AG10803 (cell line): ENCODE measurements at regions not wholly inside any gene's neighbourhood (a gene's known extent, or its start where the extent isn't known, plus 50 kb on each side); places are given as distances from the start of the nearest gene placed in this dataset.

Source experiments
- DNase-seq: peaks from one replicate; pipeline ENCODE4 v3.0.0; 2010; ENCODE audit warnings: low read depth
- H3K4me3 ChIP-seq: 2 replicates; pipeline ENCODE4 v1.5.1; 2011; ENCODE audit warnings: mild to moderate bottlenecking, low read length, control low read depth
- CTCF ChIP-seq: conservative IDR thresholded peaks from 2 replicates; pipeline ENCODE4 v1.5.1; 2011; ENCODE audit warnings: mild to moderate bottlenecking, low read length, control low read depth, inconsistent platforms

DNA sequence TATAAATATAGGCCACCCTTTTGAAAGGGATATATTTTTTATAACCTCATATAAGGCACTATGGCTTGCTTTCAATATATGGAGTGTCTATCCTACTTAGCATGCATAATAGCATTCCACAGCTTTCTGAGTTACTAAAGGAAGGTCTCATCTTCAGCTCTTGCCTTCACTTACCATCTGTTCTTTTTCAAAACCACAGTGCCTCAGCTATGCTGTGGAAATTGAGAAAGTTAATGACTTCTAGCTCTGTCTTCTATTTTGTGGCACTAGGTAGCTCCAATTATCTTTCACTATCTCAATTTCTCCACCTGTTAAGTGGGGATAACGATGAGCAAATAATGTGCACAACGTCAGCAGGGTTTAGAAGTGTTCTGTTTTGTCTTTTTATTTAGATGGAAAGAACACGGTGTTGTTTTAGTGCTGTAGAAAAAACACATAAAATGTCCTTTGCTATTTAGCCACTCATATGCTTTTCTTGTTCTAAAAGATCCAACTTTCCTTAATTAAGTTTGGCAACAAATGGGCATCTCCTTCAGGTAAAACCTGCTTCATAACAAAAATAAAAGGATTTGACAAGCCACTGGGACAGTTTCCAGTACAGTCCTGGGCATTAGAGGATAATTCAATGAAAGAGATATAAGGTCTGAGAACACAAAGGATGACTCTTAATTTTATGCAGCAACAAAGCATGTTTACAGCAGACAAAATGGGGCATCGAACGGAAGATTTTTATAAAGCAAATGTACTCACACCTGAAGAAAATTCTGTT lies 462.0 kb upstream of the SYT1 start:
- H3K4me3 ChIP-seq = no peak overlapping the region
- TF ChIP-seq CTCF = no peak
- peak; percentile 45 for DNase-seq

DNA sequence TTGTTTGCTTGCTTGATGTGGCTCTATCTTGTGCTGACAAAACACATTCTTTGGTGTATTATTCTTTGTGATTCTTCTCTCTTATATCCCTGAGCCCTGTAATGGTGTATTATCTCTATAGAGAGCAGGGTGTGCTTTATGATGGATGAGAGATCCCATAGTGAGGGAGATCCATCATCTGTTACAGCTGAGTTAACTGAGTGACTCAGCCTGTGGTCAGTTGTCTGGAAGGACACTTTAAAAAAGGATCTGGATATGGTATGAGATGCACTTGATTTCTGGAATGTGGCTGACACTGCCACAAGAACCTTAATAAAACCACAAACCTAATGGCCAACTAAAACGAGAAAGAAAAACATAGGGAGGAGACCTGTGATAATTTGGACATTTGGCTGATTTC lies 461.4 kb upstream of the SYT1 start:
- peak; percentile 72 for DNase-seq
- no peak overlapping the region for H3K4me3 ChIP-seq
- no peak for TF ChIP-seq CTCF

GRCh38 chr12:78403681-78404080 lies 460.9 kb upstream of the SYT1 start:
- no peak overlapping the region for H3K4me3 ChIP-seq
- peak; percentile 67 for DNase-seq
- TF ChIP-seq CTCF = no peak

DNA sequence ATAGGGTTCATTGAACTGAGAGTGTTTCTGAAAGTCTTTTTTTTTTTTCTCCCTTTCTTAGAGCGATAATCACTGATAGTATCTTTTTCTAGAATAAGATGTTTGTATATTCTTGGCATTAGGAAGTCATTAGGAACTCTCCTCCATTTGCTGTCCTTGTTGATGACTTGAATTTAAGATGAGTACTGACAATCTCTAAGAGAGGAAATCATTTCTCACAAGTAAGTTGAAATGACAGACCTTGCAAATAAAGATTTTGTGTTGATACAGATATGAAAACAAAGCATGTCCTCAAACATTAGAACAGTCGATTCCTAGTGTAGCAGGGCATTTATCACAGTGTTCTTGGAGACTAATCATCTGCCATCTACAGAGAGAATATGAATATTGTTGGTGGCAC lies 458.4 kb upstream of the SYT1 start:
- H3K4me3 ChIP-seq = no peak overlapping the region
- DNase-seq = no peak
- no peak for TF ChIP-seq CTCF

- no peak for TF ChIP-seq CTCF
- DNase-seq = peak; percentile 16
- no peak overlapping the region for H3K4me3 ChIP-seq
These were observed 457.7 kb upstream of the SYT1 start for GRCh38 chr12:78406828-78407227.

DNA sequence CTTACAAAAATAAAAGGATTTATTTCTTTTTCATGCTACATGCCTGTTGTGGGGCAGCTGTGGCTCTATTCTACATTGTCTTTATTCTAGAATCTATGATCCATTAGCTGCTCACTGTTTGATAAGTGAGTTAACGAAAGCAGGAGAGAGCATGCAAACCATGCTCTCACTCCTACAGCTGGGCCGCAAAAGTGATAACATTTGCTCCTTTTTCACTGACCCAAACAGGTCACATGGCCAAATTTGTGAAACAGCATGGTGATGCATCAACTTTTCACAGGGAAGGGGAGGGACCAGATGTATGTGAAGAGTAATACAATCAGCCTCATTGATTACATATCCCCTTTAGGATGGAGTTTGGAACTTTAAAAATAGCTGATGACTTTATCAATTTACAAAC lies 456.9 kb upstream of the SYT1 start:
- no peak for DNase-seq
- H3K4me3 ChIP-seq = no peak overlapping the region
- no peak for TF ChIP-seq CTCF

- no peak for DNase-seq
- H3K4me3 ChIP-seq = no peak overlapping the region
- TF ChIP-seq CTCF = no peak
These were observed 450.5 kb upstream of the SYT1 start for GRCh38 chr12:78414071-78414470.
